ENCODE measurements at regions not wholly inside any gene's neighbourhood (a gene's known extent, or its start where the extent isn't known, plus 50 kb on each side); places are given as distances from the start of the nearest gene placed in this dataset.

DNA sequence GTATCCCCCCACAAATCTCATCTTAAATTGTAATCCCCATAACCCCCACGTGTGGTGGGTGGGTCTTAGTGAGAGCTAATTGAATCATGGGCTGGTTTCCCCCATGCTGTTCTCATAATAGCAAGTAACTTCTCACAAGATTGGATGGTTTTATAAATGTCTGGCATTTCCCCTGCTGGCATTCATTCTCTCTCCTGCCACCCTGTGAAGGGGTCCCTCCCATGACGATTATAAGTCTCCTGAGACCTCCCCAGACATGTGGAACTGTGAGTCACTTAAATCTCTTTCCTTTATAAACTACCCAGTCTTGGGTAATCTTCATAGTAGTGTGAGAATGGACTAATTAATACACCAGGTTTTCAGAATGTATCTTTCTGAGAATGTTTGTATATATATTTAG, 1159.4 kb downstream of the FAM181B start:
- Histone ChIP-seq H3K27me3 (no peaks in the 10 kb centered on the region), H3K4me3 (no peak overlapping the region), H3K9me3 (no peaks in the 10 kb centered on the region), H3K4me1 (ENCODE audit: insufficient read depth) (no peaks in the 10 kb centered on the region), H3K36me3 (no peaks in the 10 kb centered on the region), H3K27ac (no peak overlapping the region)
- no peak for DNase-seq
- intact Hi-C loops (cut with DNase I), result no loop called here
- WGBS, 3 donors, result 40 to 54% (median 45%) methylated on average over 2 of the region's 2 CpGs
- TF ChIP-seq, protein P1, sequence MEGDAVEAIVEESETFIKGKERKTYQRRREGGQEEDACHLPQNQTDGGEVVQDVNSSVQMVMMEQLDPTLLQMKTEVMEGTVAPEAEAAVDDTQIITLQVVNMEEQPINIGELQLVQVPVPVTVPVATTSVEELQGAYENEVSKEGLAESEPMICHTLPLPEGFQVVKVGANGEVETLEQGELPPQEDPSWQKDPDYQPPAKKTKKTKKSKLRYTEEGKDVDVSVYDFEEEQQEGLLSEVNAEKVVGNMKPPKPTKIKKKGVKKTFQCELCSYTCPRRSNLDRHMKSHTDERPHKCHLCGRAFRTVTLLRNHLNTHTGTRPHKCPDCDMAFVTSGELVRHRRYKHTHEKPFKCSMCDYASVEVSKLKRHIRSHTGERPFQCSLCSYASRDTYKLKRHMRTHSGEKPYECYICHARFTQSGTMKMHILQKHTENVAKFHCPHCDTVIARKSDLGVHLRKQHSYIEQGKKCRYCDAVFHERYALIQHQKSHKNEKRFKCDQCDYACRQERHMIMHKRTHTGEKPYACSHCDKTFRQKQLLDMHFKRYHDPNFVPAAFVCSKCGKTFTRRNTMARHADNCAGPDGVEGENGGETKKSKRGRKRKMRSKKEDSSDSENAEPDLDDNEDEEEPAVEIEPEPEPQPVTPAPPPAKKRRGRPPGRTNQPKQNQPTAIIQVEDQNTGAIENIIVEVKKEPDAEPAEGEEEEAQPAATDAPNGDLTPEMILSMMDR (IDR thresholded peaks at IDR 0.05), result no peak
- TF ChIP-seq EP300 (IDR thresholded peaks at IDR 0.05) (no peak), POLR2A (IDR thresholded peaks at IDR 0.05) (no peak)

DNA sequence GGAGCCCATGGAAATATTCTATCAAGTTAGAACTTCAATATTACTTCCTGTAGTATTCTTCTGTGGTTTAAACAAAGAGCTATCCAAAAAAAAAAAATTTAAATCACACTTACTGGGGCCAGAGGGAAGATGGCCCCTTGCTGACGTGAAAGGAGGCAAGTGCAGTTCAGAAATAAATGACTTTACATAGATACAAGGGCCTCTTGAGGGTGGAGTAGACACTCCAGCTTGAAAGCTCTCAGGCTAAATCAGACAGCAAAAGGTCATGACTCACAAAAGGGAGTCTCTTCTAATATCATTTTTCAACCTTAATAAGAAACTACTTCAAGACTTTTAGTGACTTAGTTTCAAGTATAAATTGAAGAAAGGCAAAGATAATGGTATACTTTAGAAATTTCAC, 1160.3 kb downstream of the FAM181B start:
- WGBS, 3 donors, result 40 to 74% (median 57%) methylated on average over 1 of the region's 1 CpG
- no peak for DNase-seq
- H3K4me1 ChIP-seq (ENCODE audit: insufficient read depth), result no peaks in the 10 kb centered on the region
- no peak overlapping the region for H3K27ac ChIP-seq
- no peaks in the 10 kb centered on the region for H3K27me3 ChIP-seq
- intact Hi-C loops (cut with DNase I), result no loop called here
- no peaks in the 10 kb centered on the region for H3K36me3 ChIP-seq
- TF ChIP-seq POLR2A (IDR thresholded peaks at IDR 0.05) (no peak), EP300 (IDR thresholded peaks at IDR 0.05) (no peak)
- TF ChIP-seq, protein P1 (IDR thresholded peaks at IDR 0.05), result no peak
- H3K4me3 ChIP-seq, result no peak overlapping the region
- no peaks in the 10 kb centered on the region for H3K9me3 ChIP-seq

GRCh38 chr11:81570669-81571068, 1163.0 kb downstream of the FAM181B start:
- intact Hi-C loops (cut with DNase I), result no loop called here
- Histone ChIP-seq H3K27me3 (no peaks in the 10 kb centered on the region), H3K4me1 (ENCODE audit: insufficient read depth) (no peaks in the 10 kb centered on the region), H3K36me3 (no peaks in the 10 kb centered on the region), H3K27ac (no peak overlapping the region), H3K4me3 (no peak overlapping the region), H3K9me3 (no peaks in the 10 kb centered on the region)
- WGBS, 3 donors, result 84 to 88% (median 85%) methylated on average over 2 of the region's 2 CpGs
- TF ChIP-seq, protein P1 (IDR thresholded peaks at IDR 0.05), result no peak
- no peak for TF ChIP-seq POLR2A (IDR thresholded peaks at IDR 0.05)
- TF ChIP-seq EP300 (IDR thresholded peaks at IDR 0.05), result no peak
- no peak for DNase-seq

DNA sequence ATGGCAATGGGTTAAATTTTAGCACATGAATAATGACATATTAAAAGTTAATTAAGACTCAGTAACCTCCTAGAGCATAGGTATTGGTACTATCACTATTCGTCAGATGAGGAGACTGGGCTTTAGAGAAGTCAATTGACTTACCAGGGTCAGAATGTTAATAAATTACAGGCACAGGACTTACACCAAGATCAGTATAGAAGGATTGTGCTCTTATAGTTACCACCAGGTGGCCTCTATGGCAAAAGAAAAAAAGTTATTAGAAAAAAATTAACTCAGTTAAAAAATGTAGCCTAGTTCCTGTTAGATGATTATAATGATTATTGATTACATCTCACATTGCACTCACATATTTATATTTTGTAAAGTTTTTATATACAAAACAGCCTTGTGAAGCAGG, 1163.7 kb downstream of the FAM181B start:
- no peak overlapping the region for H3K27ac ChIP-seq

More for the DNA sequence above, 1163.7 kb downstream of the FAM181B start:
- H3K36me3 ChIP-seq, result no peaks in the 10 kb centered on the region
- no peaks in the 10 kb centered on the region for H3K9me3 ChIP-seq
- 0% methylated on average over 1 of the region's 1 CpG for WGBS, 3 donors
- DNase-seq, result no peak
- no peak overlapping the region for H3K4me3 ChIP-seq
- intact Hi-C loops (cut with DNase I), result no loop called here
- TF ChIP-seq, protein P1 (IDR thresholded peaks at IDR 0.05), result no peak
- TF ChIP-seq EP300 (IDR thresholded peaks at IDR 0.05) (no peak), POLR2A (IDR thresholded peaks at IDR 0.05) (no peak)
- H3K27me3 ChIP-seq, result no peaks in the 10 kb centered on the region
- no peaks in the 10 kb centered on the region for H3K4me1 ChIP-seq (ENCODE audit: insufficient read depth)
